ENCODE measurements at regions not wholly inside any gene's neighbourhood (a gene's known extent, or its start where the extent isn't known, plus 50 kb on each side); places are given as distances from the start of the nearest gene placed in this dataset.

GRCh38 chr6:99091985-99092384 lies 144.2 kb upstream of the FBXL4 start:
- TF ChIP-seq RARB (CRISPR knock-in tag; IDR thresholded peaks at IDR 0.05) = no peak
- no peak for TF ChIP-seq ISL1 (CRISPR knock-in tag; IDR thresholded peaks at IDR 0.05)
- TF ChIP-seq CSRNP3 (CRISPR knock-in tag; IDR thresholded peaks at IDR 0.05) = no peak
- TF ChIP-seq, protein P1, sequence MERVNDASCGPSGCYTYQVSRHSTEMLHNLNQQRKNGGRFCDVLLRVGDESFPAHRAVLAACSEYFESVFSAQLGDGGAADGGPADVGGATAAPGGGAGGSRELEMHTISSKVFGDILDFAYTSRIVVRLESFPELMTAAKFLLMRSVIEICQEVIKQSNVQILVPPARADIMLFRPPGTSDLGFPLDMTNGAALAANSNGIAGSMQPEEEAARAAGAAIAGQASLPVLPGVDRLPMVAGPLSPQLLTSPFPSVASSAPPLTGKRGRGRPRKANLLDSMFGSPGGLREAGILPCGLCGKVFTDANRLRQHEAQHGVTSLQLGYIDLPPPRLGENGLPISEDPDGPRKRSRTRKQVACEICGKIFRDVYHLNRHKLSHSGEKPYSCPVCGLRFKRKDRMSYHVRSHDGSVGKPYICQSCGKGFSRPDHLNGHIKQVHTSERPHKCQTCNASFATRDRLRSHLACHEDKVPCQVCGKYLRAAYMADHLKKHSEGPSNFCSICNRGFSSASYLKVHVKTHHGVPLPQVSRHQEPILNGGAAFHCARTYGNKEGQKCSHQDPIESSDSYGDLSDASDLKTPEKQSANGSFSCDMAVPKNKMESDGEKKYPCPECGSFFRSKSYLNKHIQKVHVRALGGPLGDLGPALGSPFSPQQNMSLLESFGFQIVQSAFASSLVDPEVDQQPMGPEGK (CRISPR knock-in tag; IDR thresholded peaks at IDR 0.05; ENCODE audit: borderline replicate concordance) = no peak
- TF ChIP-seq ESRRG (CRISPR knock-in tag; IDR thresholded peaks at IDR 0.05) = no peak
- no peak for TF ChIP-seq ZNF565 (CRISPR knock-in tag; conservative IDR thresholded peaks at IDR 0.05; ENCODE audit: low read depth)
- TF ChIP-seq SNAI2 (CRISPR knock-in tag; IDR thresholded peaks at IDR 0.05) = no peak
- no peak for TF ChIP-seq ARNTL (CRISPR knock-in tag; IDR thresholded peaks at IDR 0.05; ENCODE audit: borderline replicate concordance, low read depth)
- no peak for TF ChIP-seq TOX (CRISPR knock-in tag; IDR thresholded peaks at IDR 0.05; ENCODE audit: borderline replicate concordance)
- TF ChIP-seq PPARA (CRISPR knock-in tag; IDR thresholded peaks at IDR 0.05; ENCODE audit: borderline replicate concordance) = no peak
- TF ChIP-seq ZNF70 (CRISPR knock-in tag; IDR thresholded peaks at IDR 0.05) = no peak
- TF ChIP-seq, protein P2, sequence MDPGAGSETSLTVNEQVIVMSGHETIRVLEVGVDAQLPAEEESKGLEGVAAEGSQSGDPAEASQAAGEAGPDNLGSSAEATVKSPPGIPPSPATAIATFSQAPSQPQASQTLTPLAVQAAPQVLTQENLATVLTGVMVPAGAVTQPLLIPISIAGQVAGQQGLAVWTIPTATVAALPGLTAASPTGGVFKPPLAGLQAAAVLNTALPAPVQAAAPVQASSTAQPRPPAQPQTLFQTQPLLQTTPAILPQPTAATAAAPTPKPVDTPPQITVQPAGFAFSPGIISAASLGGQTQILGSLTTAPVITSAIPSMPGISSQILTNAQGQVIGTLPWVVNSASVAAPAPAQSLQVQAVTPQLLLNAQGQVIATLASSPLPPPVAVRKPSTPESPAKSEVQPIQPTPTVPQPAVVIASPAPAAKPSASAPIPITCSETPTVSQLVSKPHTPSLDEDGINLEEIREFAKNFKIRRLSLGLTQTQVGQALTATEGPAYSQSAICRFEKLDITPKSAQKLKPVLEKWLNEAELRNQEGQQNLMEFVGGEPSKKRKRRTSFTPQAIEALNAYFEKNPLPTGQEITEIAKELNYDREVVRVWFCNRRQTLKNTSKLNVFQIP (CRISPR knock-in tag; IDR thresholded peaks at IDR 0.05; ENCODE audit: borderline replicate concordance, low read depth) = no peak
- ATAC-seq = no peak

GRCh38 chr6:99080191-99080590 lies 132.4 kb upstream of the FBXL4 start:
- no peak for TF ChIP-seq ESRRG (CRISPR knock-in tag; IDR thresholded peaks at IDR 0.05)
- no peak for TF ChIP-seq PPARA (CRISPR knock-in tag; IDR thresholded peaks at IDR 0.05; ENCODE audit: borderline replicate concordance)
- no peak for TF ChIP-seq ARNTL (CRISPR knock-in tag; IDR thresholded peaks at IDR 0.05; ENCODE audit: borderline replicate concordance, low read depth)
- no peak for TF ChIP-seq RARB (CRISPR knock-in tag; IDR thresholded peaks at IDR 0.05)
- no peak for TF ChIP-seq OSR1 (CRISPR knock-in tag; IDR thresholded peaks at IDR 0.05)
- no peak for TF ChIP-seq ZFP3 (CRISPR knock-in tag; IDR thresholded peaks at IDR 0.05)
- TF ChIP-seq ZNF8 (CRISPR knock-in tag; IDR thresholded peaks at IDR 0.05) = no peak
- TF ChIP-seq ZNF70 (CRISPR knock-in tag; IDR thresholded peaks at IDR 0.05) = no peak
- no peak for TF ChIP-seq CREB5 (CRISPR knock-in tag; IDR thresholded peaks at IDR 0.05; ENCODE audit: low read depth)
- TF ChIP-seq, protein P2 (CRISPR knock-in tag; IDR thresholded peaks at IDR 0.05; ENCODE audit: borderline replicate concordance, low read depth) = no peak
- TF ChIP-seq GLIS3 (CRISPR knock-in tag; IDR thresholded peaks at IDR 0.05) = no peak
- ATAC-seq = no peak

DNA sequence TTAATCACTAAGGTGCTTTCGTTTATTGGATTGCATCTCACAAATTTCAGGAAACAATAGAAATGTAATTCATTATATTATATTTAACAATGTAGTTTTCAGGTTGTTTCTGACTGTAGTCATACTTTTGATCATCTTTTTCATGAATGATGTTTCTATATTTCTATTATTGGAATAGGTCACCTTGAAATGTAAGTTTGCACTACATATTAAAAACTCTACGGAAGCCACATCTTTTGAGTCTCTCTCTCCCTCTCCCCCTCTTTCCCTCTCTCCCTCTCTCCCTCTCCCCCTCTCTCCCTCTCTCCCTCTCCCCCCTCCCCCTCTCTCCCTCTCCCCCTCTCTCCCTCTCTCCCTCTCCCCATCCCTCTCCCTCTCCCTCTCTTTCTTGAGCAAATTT lies 131.3 kb upstream of the FBXL4 start:
- TF ChIP-seq SNAI2 (CRISPR knock-in tag; IDR thresholded peaks at IDR 0.05) (no peak), ZNF565 (CRISPR knock-in tag; conservative IDR thresholded peaks at IDR 0.05; ENCODE audit: low read depth) (no peak)
- TF ChIP-seq, protein P3, sequence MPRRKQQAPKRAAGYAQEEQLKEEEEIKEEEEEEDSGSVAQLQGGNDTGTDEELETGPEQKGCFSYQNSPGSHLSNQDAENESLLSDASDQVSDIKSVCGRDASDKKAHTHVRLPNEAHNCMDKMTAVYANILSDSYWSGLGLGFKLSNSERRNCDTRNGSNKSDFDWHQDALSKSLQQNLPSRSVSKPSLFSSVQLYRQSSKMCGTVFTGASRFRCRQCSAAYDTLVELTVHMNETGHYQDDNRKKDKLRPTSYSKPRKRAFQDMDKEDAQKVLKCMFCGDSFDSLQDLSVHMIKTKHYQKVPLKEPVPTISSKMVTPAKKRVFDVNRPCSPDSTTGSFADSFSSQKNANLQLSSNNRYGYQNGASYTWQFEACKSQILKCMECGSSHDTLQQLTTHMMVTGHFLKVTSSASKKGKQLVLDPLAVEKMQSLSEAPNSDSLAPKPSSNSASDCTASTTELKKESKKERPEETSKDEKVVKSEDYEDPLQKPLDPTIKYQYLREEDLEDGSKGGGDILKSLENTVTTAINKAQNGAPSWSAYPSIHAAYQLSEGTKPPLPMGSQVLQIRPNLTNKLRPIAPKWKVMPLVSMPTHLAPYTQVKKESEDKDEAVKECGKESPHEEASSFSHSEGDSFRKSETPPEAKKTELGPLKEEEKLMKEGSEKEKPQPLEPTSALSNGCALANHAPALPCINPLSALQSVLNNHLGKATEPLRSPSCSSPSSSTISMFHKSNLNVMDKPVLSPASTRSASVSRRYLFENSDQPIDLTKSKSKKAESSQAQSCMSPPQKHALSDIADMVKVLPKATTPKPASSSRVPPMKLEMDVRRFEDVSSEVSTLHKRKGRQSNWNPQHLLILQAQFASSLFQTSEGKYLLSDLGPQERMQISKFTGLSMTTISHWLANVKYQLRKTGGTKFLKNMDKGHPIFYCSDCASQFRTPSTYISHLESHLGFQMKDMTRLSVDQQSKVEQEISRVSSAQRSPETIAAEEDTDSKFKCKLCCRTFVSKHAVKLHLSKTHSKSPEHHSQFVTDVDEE (CRISPR knock-in tag; IDR thresholded peaks at IDR 0.05) = no peak

More for the DNA sequence above, 131.3 kb upstream of the FBXL4 start:
- ATAC-seq = no peak

All from SK-N-SH treated with all-trans-retinoic acid at 6 μM for 48 hours (cell line).